ENCODE measurements at regions not wholly inside any gene's neighbourhood (a gene's known extent, or its start where the extent isn't known, plus 50 kb on each side); places are given as distances from the start of the nearest gene placed in this dataset.

DNA sequence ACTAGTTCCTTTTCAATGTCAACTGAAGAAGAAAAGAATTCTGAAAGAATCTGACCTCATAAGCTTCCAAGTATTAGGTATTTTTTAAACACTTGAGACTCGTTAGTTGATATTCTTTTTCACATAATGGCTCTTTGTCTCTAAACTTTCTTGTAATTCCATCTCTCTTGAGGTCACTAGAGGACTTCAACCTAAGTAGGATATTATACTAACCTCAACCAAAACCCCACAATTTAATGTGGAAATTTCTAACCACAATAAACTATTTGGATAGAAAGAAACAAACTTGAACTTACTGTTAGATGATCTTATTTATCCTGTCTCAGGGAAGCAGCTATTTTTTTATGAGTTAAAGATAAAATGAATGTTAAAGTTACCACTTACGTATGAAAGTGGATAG, 206.9 kb upstream of the FSIP2 start:
- Histone ChIP-seq H3K79me2 (ENCODE audit: control insufficient read depth, insufficient read depth, low read length) (no peaks in the 10 kb centered on the region), H2AFZ (ENCODE audit: low read depth, low read length) (no peak overlapping the region), H3K9me1 (replicated peaks; ENCODE audit: control insufficient read depth, extremely low read depth, insufficient read depth, low read length) (no peaks in the 10 kb centered on the region), H3K36me3 (ENCODE audit: control insufficient read depth in 2 of 2, extremely low read depth in 1 of 2, insufficient read depth in 2 of 2, low read length in 2 of 2) (no peaks in the 10 kb centered on the region), H3K9ac (replicated peaks; ENCODE audit: extremely low read depth, insufficient read depth, low read length) (no peak overlapping the region), H3K27me3 (ENCODE audit: control insufficient read depth in 2 of 2, insufficient read depth in 2 of 2, low read length in 2 of 2) (no peaks in the 10 kb centered on the region), H3K4me3 (replicated peaks in 1 of 3; ENCODE audit: insufficient read depth in 1 of 3, low read depth in 1 of 3, low read length in 3 of 3) (no peak overlapping the region), H3K4me1 (ENCODE audit: control insufficient read depth, extremely low read depth, insufficient read depth, low read length) (no peaks in the 10 kb centered on the region), H3K27ac (ENCODE audit: insufficient read depth, low read depth, low read length) (no peak overlapping the region), H4K20me1 (replicated peaks; ENCODE audit: control insufficient read depth, extremely low read depth, insufficient read depth, low read length) (no peaks in the 10 kb centered on the region), H3K4me2 (ENCODE audit: insufficient read depth, low read length) (no peak overlapping the region), H3K9me3 (replicated peaks; ENCODE audit: control insufficient read depth, insufficient read depth, low read length) (no peaks in the 10 kb centered on the region)
- TF ChIP-seq, protein P1, sequence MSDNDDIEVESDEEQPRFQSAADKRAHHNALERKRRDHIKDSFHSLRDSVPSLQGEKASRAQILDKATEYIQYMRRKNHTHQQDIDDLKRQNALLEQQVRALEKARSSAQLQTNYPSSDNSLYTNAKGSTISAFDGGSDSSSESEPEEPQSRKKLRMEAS (IDR thresholded peaks at IDR 0.05; ENCODE audit: insufficient read depth, insufficient read length), result no peak
- TF ChIP-seq FOS (IDR thresholded peaks at IDR 0.05; ENCODE audit: borderline replicate concordance, insufficient read depth, low read length) (no peak), MYC (IDR thresholded peaks at IDR 0.05; ENCODE audit: low read depth, low read length) (no peak), JUN (IDR thresholded peaks at IDR 0.05; ENCODE audit: borderline replicate concordance, insufficient read depth, insufficient read length, low read depth) (no peak), GATA2 (IDR thresholded peaks at IDR 0.05; ENCODE audit: insufficient read depth, insufficient read length, low read depth, low read length) (no peak)
- CTCF ChIA-PET, result no interaction called here
- dilution Hi-C loops (cut with MboI; ENCODE audit: extremely low pct_ligation_motif_present, low sequenced_read_pairs) (no loop called here), intact Hi-C loops (cut with micrococcal nuclease) (no loop called here)
- no peak for FAIRE-seq
- POLR2A ChIA-PET, result no interaction called here
- BruUV-seq (replicated peaks), result no TSS peak
- DNase-seq (ENCODE audit: low read depth, low spot score), result no peak

DNA sequence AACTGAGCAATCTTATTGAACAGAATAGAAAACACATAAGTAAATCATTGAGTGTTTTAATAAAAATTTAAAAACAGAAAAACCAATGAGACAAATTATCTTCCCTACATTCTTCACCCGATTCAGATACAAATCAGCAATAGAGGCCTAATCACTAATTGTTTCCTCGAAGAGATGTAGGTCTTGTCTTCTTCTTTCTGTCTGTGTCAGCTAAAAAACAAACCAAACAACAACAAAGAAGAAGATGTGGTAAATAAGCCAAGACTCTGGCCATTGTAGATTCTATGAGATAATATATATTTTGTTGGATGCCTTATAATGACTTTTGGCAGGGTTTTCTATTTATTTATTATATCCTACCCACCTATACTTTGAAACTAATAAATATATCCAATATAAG, 200.9 kb upstream of the FSIP2 start:
- no peak for TF ChIP-seq JUN (IDR thresholded peaks at IDR 0.05; ENCODE audit: borderline replicate concordance, insufficient read depth, insufficient read length, low read depth)
- no peak for TF ChIP-seq MYC (IDR thresholded peaks at IDR 0.05; ENCODE audit: low read depth, low read length)
- no peak for TF ChIP-seq GATA2 (IDR thresholded peaks at IDR 0.05; ENCODE audit: insufficient read depth, insufficient read length, low read depth, low read length)
- TF ChIP-seq, protein P1 (IDR thresholded peaks at IDR 0.05; ENCODE audit: insufficient read depth, insufficient read length), result no peak
- TF ChIP-seq POLR2A (IDR thresholded peaks at IDR 0.05; ENCODE audit: low read depth, low read length), result no peak
- no peak for TF ChIP-seq POLR2AphosphoS5 (IDR thresholded peaks at IDR 0.05; ENCODE audit: insufficient read depth, low read depth, low read length)
- no peaks in the 10 kb centered on the region for H3K36me3 ChIP-seq (ENCODE audit: control insufficient read depth in 2 of 2, extremely low read depth in 1 of 2, insufficient read depth in 2 of 2, low read length in 2 of 2)
- ChIA-PET CTCF (no interaction called here), POLR2A (no interaction called here)
- H3K79me2 ChIP-seq (ENCODE audit: control insufficient read depth, insufficient read depth, low read length), result no peaks in the 10 kb centered on the region
- DNase-seq (ENCODE audit: low read depth, low spot score) (no peak), FAIRE-seq (no peak)
- H3K9me3 ChIP-seq (replicated peaks; ENCODE audit: control insufficient read depth, insufficient read depth, low read length), result no peaks in the 10 kb centered on the region
- dilution Hi-C loops (cut with MboI; ENCODE audit: extremely low pct_ligation_motif_present, low sequenced_read_pairs), result no loop called here
- no peak overlapping the region for H3K9ac ChIP-seq (replicated peaks; ENCODE audit: extremely low read depth, insufficient read depth, low read length)
- H2AFZ ChIP-seq (ENCODE audit: low read depth, low read length), result no peak overlapping the region
- no peaks in the 10 kb centered on the region for H4K20me1 ChIP-seq (replicated peaks; ENCODE audit: control insufficient read depth, extremely low read depth, insufficient read depth, low read length)
- no peaks in the 10 kb centered on the region for H3K27me3 ChIP-seq (ENCODE audit: control insufficient read depth in 2 of 2, insufficient read depth in 2 of 2, low read length in 2 of 2)
- BruUV-seq (replicated peaks), result no TSS peak
- no peak overlapping the region for H3K27ac ChIP-seq (ENCODE audit: insufficient read depth, low read depth, low read length)
- no peak overlapping the region for H3K4me3 ChIP-seq (replicated peaks in 1 of 3; ENCODE audit: insufficient read depth in 1 of 3, low read depth in 1 of 3, low read length in 3 of 3)
- H3K4me1 ChIP-seq (ENCODE audit: control insufficient read depth, extremely low read depth, insufficient read depth, low read length), result no peaks in the 10 kb centered on the region
- no peaks in the 10 kb centered on the region for H3K9me1 ChIP-seq (replicated peaks; ENCODE audit: control insufficient read depth, extremely low read depth, insufficient read depth, low read length)
- H3K4me2 ChIP-seq (ENCODE audit: insufficient read depth, low read length), result no peak overlapping the region
- intact Hi-C loops (cut with micrococcal nuclease), result no loop called here

Data from endothelial cell of umbilical vein (primary cell).